ENCODE measurements at regions not wholly inside any gene's neighbourhood (a gene's known extent, or its start where the extent isn't known, plus 50 kb on each side); places are given as distances from the start of the nearest gene placed in this dataset.

- no peak for TF ChIP-seq CTCF (IDR thresholded peaks at IDR 0.05)
- TF ChIP-seq POLR2A (IDR thresholded peaks at IDR 0.05) = no peak
- TF ChIP-seq POLR2AphosphoS5 (IDR thresholded peaks at IDR 0.05) = no peak
Measured at GRCh38 chr4:77501240-77501639, 104.4 kb upstream of the CXCL13 start.
